Central memory CD8-positive, alpha-beta T cell (primary cell): ENCODE measurements at regions not wholly inside any gene's neighbourhood (a gene's known extent, or its start where the extent isn't known, plus 50 kb on each side); places are given as distances from the start of the nearest gene placed in this dataset.
"Not testable (repeated sequence)": the region's sequence is repeated elsewhere in the genome, so short reads cannot be mapped to it uniquely, and the experiment has no call there.

Experiments used
- ATAC-seq: fragments of 150-1000 bp; cut with Tn5 transposase; replicated peaks from 2 replicates; pipeline ENCODE4 v1.10.0; 2022; ENCODE audit warnings: mild to moderate bottlenecking, moderate FRiP score, moderate number of reproducible peaks; ENCODE audit not compliant: poor library complexity, severe bottlenecking; ENCODE audit errors: extremely low read depth
- DNase-seq, 2 donors: peaks; one replicate each; pipeline ENCODE4 v3.0.0; 2021; ENCODE audit warnings: low spot score in 2 of 2
- H3K27ac Mint-ChIP-seq: one replicate; pipeline ENCODE4 v1.8.0; 2022; ENCODE audit warnings: low read depth, mild to moderate bottlenecking, moderate library complexity, mixed read lengths
- H3K27me3 Mint-ChIP-seq: one replicate; pipeline ENCODE4 v1.8.0; 2022; ENCODE audit warnings: mixed read lengths
- H3K36me3 Mint-ChIP-seq: one replicate; pipeline ENCODE4 v1.8.0; 2022; ENCODE audit warnings: mild to moderate bottlenecking, moderate library complexity, mixed read lengths; ENCODE audit not compliant: insufficient read depth
- H3K4me1 Mint-ChIP-seq: one replicate; pipeline ENCODE4 v1.8.0; 2022; ENCODE audit warnings: mixed read lengths
- H3K4me3 Mint-ChIP-seq: one replicate; pipeline ENCODE4 v1.8.0; 2022; ENCODE audit warnings: mild to moderate bottlenecking, moderate library complexity, mixed read lengths
- H3K9me3 Mint-ChIP-seq: one replicate; pipeline ENCODE4 v1.8.0; 2022; ENCODE audit warnings: mixed read lengths

- DNase-seq: no peak
- Mint-ChIP-seq H3K27me3 (no peaks in the 10 kb centered on the region), H3K9me3 (peaks cover 5% of the 10 kb centered on the region), H3K4me3 (no peak overlapping the region), H3K27ac (no peak overlapping the region), H3K36me3 (peaks cover 2% of the 10 kb centered on the region), H3K4me1 (no peaks in the 10 kb centered on the region)
- ATAC-seq: no peak
Observed at GRCh38 chr4:124111922-124112321, 600.6 kb downstream of the ANKRD50 start.

GRCh38 chr4:124118061-124118460 lies 594.5 kb downstream of the ANKRD50 start:
- no peaks in the 10 kb centered on the region for H3K4me1 Mint-ChIP-seq
- H3K9me3 Mint-ChIP-seq: peaks cover 1% of the 10 kb centered on the region
- ATAC-seq: no peak
- no peak overlapping the region for H3K4me3 Mint-ChIP-seq
- no peak for DNase-seq
- H3K27ac Mint-ChIP-seq: no peak overlapping the region
- no peaks in the 10 kb centered on the region for H3K27me3 Mint-ChIP-seq
- H3K36me3 Mint-ChIP-seq: peaks cover 1% of the 10 kb centered on the region

GRCh38 chr4:124121461-124121971 lies 591.0 kb downstream of the ANKRD50 start:
- no peaks in the 10 kb centered on the region for H3K27me3 Mint-ChIP-seq
- ATAC-seq (no peak), DNase-seq (no peak)
- H3K4me3 Mint-ChIP-seq: no peak overlapping the region
- H3K36me3 Mint-ChIP-seq: no peaks in the 10 kb centered on the region
- no peaks in the 10 kb centered on the region for H3K4me1 Mint-ChIP-seq
- H3K27ac Mint-ChIP-seq: no peak overlapping the region
- H3K9me3 Mint-ChIP-seq: peaks cover 6% of the 10 kb centered on the region

- Mint-ChIP-seq H3K27me3 (no peaks in the 10 kb centered on the region), H3K27ac (no peak overlapping the region), H3K36me3 (no peaks in the 10 kb centered on the region), H3K4me3 (no peak overlapping the region), H3K4me1 (no peaks in the 10 kb centered on the region), H3K9me3 (peaks cover 6% of the 10 kb centered on the region)
- DNase-seq (no peak), ATAC-seq (no peak)
Observed at GRCh38 chr4:124123181-124123580, 589.4 kb downstream of the ANKRD50 start.

- no peaks in the 10 kb centered on the region for H3K4me1 Mint-ChIP-seq
- no peaks in the 10 kb centered on the region for H3K36me3 Mint-ChIP-seq
- no peak overlapping the region for H3K27ac Mint-ChIP-seq
- no peak overlapping the region for H3K4me3 Mint-ChIP-seq
- H3K27me3 Mint-ChIP-seq: no peaks in the 10 kb centered on the region
- peaks cover 10% of the 10 kb centered on the region for H3K9me3 Mint-ChIP-seq
- ATAC-seq (no peak), DNase-seq (no peak)
Observed at GRCh38 chr4:124123721-124124120, 588.8 kb downstream of the ANKRD50 start.

GRCh38 chr4:124131324-124131723 lies 581.2 kb downstream of the ANKRD50 start:
- not testable (repeated sequence) for H3K27me3 Mint-ChIP-seq, DNase-seq, H3K36me3 Mint-ChIP-seq, H3K4me1 Mint-ChIP-seq, H3K4me3 Mint-ChIP-seq, ATAC-seq, H3K27ac Mint-ChIP-seq
- H3K9me3 Mint-ChIP-seq: peaks cover 35% of the 10 kb centered on the region

- Mint-ChIP-seq H3K4me1 (no peaks in the 10 kb centered on the region), H3K27me3 (no peaks in the 10 kb centered on the region), H3K27ac (no peak overlapping the region), H3K4me3 (no peak overlapping the region), H3K36me3 (peaks cover 2% of the 10 kb centered on the region), H3K9me3 (peaks cover 35% of the 10 kb centered on the region)
- DNase-seq (no peak), ATAC-seq (no peak)
Observed at GRCh38 chr4:124132161-124132560, 580.4 kb downstream of the ANKRD50 start.

GRCh38 chr4:124133753-124134152 lies 578.8 kb downstream of the ANKRD50 start:
- DNase-seq (no peak), ATAC-seq (no peak)
- Mint-ChIP-seq H3K4me3 (no peak overlapping the region), H3K36me3 (peaks cover 2% of the 10 kb centered on the region), H3K4me1 (no peaks in the 10 kb centered on the region), H3K9me3 (peaks cover 30% of the 10 kb centered on the region), H3K27ac (no peak overlapping the region), H3K27me3 (no peaks in the 10 kb centered on the region)

GRCh38 chr4:124135409-124135813 lies 577.1 kb downstream of the ANKRD50 start:
- no peak overlapping the region for H3K27ac Mint-ChIP-seq
- H3K9me3 Mint-ChIP-seq: peaks cover 29% of the 10 kb centered on the region
- ATAC-seq (no peak), DNase-seq (no peak)
- no peak overlapping the region for H3K4me3 Mint-ChIP-seq
- no peaks in the 10 kb centered on the region for H3K36me3 Mint-ChIP-seq
- no peaks in the 10 kb centered on the region for H3K27me3 Mint-ChIP-seq
- H3K4me1 Mint-ChIP-seq: no peaks in the 10 kb centered on the region

GRCh38 chr4:124139044-124139443 lies 573.5 kb downstream of the ANKRD50 start:
- DNase-seq: no peak
- ATAC-seq: no peak
- no peaks in the 10 kb centered on the region for H3K27me3 Mint-ChIP-seq
- H3K9me3 Mint-ChIP-seq: peaks cover 19% of the 10 kb centered on the region
- H3K4me3 Mint-ChIP-seq: no peak overlapping the region
- H3K36me3 Mint-ChIP-seq: peaks cover 1% of the 10 kb centered on the region
- no peaks in the 10 kb centered on the region for H3K4me1 Mint-ChIP-seq
- no peak overlapping the region for H3K27ac Mint-ChIP-seq

GRCh38 chr4:124143632-124144031 lies 568.9 kb downstream of the ANKRD50 start:
- no peak overlapping the region for H3K4me3 Mint-ChIP-seq
- no peak for DNase-seq
- H3K4me1 Mint-ChIP-seq: no peaks in the 10 kb centered on the region
- no peak for ATAC-seq
- H3K27me3 Mint-ChIP-seq: no peaks in the 10 kb centered on the region
- H3K9me3 Mint-ChIP-seq: peaks cover 5% of the 10 kb centered on the region
- no peak overlapping the region for H3K27ac Mint-ChIP-seq
- H3K36me3 Mint-ChIP-seq: peaks cover 1% of the 10 kb centered on the region

GRCh38 chr4:124144238-124144654 lies 568.3 kb downstream of the ANKRD50 start:
- no peak overlapping the region for H3K4me3 Mint-ChIP-seq
- no peaks in the 10 kb centered on the region for H3K4me1 Mint-ChIP-seq
- ATAC-seq (no peak), DNase-seq (no peak)
- H3K9me3 Mint-ChIP-seq: peaks cover under 1% of the 10 kb centered on the region
- no peaks in the 10 kb centered on the region for H3K27me3 Mint-ChIP-seq
- H3K36me3 Mint-ChIP-seq: peaks cover 1% of the 10 kb centered on the region
- no peak overlapping the region for H3K27ac Mint-ChIP-seq

- Mint-ChIP-seq H3K27me3 (no peaks in the 10 kb centered on the region), H3K36me3 (no peaks in the 10 kb centered on the region), H3K4me1 (no peaks in the 10 kb centered on the region), H3K27ac (no peak overlapping the region), H3K9me3 (peaks cover 8% of the 10 kb centered on the region), H3K4me3 (no peak overlapping the region)
- no peak for DNase-seq
- ATAC-seq: no peak
Observed at GRCh38 chr4:124146068-124146467, 566.5 kb downstream of the ANKRD50 start.

- Mint-ChIP-seq H3K27ac (no peak overlapping the region), H3K27me3 (no peaks in the 10 kb centered on the region), H3K9me3 (peaks cover 17% of the 10 kb centered on the region), H3K4me3 (no peak overlapping the region), H3K4me1 (no peaks in the 10 kb centered on the region), H3K36me3 (no peaks in the 10 kb centered on the region)
- DNase-seq (no peak), ATAC-seq (no peak)
Observed at GRCh38 chr4:124151031-124151430, 561.5 kb downstream of the ANKRD50 start.
